GM12874 (cell line): ENCODE measurements at regions not wholly inside any gene's neighbourhood (a gene's known extent, or its start where the extent isn't known, plus 50 kb on each side); places are given as distances from the start of the nearest gene placed in this dataset.

Experiments
- TF ChIP-seq, protein P1 (sequence below): IDR thresholded peaks from 2 replicates; pipeline ENCODE4 v1.5.1; 2011; ENCODE audit warnings: low read depth, mild to moderate bottlenecking, control low read depth, low read length, moderate library complexity; ENCODE audit not compliant: insufficient read depth

GRCh38 chr18:78784861-78785260, 194.8 kb upstream of the SALL3 start:
- TF ChIP-seq, protein P1, sequence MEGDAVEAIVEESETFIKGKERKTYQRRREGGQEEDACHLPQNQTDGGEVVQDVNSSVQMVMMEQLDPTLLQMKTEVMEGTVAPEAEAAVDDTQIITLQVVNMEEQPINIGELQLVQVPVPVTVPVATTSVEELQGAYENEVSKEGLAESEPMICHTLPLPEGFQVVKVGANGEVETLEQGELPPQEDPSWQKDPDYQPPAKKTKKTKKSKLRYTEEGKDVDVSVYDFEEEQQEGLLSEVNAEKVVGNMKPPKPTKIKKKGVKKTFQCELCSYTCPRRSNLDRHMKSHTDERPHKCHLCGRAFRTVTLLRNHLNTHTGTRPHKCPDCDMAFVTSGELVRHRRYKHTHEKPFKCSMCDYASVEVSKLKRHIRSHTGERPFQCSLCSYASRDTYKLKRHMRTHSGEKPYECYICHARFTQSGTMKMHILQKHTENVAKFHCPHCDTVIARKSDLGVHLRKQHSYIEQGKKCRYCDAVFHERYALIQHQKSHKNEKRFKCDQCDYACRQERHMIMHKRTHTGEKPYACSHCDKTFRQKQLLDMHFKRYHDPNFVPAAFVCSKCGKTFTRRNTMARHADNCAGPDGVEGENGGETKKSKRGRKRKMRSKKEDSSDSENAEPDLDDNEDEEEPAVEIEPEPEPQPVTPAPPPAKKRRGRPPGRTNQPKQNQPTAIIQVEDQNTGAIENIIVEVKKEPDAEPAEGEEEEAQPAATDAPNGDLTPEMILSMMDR = no peak

- TF ChIP-seq, protein P1 = no peak
Measured at GRCh38 chr18:78785706-78786105, 193.9 kb upstream of the SALL3 start.

GRCh38 chr18:78786776-78787175, 192.8 kb upstream of the SALL3 start:
- TF ChIP-seq, protein P1 = no peak

DNA sequence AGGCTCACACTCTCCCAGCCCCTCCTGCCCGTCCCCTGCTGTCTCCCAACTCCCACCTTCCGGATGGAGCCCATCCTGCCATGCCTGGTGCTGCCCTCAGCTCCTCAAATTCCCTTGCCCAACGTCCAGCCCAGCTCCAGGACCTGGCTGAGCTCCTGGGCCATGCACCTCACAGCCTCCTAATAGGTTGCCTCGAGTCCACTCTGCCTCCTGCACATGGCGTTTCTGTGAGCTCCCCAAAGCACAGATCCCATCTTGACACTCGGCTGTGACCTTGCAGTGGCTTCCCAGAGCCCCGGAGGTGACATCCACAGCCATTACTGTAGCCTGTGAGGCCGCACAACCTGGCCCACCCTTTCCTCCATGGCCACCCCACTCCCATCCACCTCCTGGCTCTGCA, 191.9 kb upstream of the SALL3 start:
- TF ChIP-seq, protein P1 = no peak

- TF ChIP-seq, protein P1 = no peak
Measured at GRCh38 chr18:78788161-78788560, 191.5 kb upstream of the SALL3 start.

DNA sequence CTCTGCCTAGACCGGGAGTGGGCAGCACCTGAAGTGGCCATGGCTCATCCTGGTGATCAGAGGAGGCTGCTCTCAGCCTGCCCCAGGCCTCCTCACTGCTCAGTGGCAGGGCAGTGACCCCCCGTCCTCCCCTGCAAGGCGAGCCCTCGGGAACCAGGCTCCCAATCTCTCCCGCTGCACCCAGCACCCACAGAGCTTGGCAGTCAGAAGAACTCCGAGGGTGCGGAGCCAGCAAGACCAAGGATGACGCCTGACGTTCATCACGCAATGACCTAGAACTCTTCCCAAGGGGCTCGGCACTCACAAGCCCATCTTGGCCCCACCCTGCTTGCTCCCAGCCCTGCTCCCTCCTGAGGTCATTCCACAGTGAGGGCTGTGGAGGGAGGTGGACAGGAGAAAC, 189.8 kb upstream of the SALL3 start:
- TF ChIP-seq, protein P1 = no peak

GRCh38 chr18:78790511-78790910, 189.1 kb upstream of the SALL3 start:
- TF ChIP-seq, protein P1 = no peak

DNA sequence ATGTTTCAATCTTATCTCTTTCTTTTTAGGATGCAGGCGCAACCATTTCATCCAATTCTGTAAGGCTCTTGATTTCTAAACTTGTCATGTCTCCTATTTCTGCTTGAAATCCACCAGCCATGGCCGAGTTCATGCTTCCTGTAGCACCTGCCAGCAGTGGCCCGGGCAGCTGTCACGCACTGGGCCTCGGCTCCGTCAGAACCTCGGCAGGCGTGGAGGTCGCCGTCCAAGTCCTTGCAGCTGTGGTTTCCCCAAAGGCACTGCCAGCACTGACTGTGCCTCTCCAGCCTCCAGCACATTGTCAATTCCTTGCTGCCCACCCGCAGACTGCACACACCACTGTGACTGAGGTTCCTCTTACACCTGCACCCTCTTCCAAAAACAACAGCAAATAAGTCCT, 188.7 kb upstream of the SALL3 start:
- TF ChIP-seq, protein P1 = no peak
